Choroid plexus epithelial cell (primary cell): ENCODE measurements at regions not wholly inside any gene's neighbourhood (a gene's known extent, or its start where the extent isn't known, plus 50 kb on each side); places are given as distances from the start of the nearest gene placed in this dataset.
A peak's percentile ranks its signal among the peaks of the same experiment; 100 is the strongest.

Experiments
- DNase-seq: peaks from one replicate; pipeline ENCODE4 v3.0.0-alpha.2; 2010; ENCODE audit warnings: low read depth
- H3K4me3 ChIP-seq: 2 replicates; pipeline ENCODE4 v1.5.1; 2011; ENCODE audit warnings: low read depth, mild to moderate bottlenecking, control low read depth, low read length, moderate library complexity
- CTCF ChIP-seq: conservative IDR thresholded peaks from 2 replicates; pipeline ENCODE4 v1.5.1; 2011; ENCODE audit warnings: low read depth, mild to moderate bottlenecking, control low read depth, inconsistent platforms, low read length, moderate library complexity

GRCh38 chr1:221187174-221187573 lies 307.9 kb downstream of the HLX start:
- H3K4me3 ChIP-seq = no peak overlapping the region
- no peak for TF ChIP-seq CTCF
- no peak for DNase-seq

GRCh38 chr1:221188458-221188857 lies 309.2 kb downstream of the HLX start:
- TF ChIP-seq CTCF = no peak
- no peak for DNase-seq
- H3K4me3 ChIP-seq = no peak overlapping the region

- no peak for TF ChIP-seq CTCF
- DNase-seq = no peak
- no peak overlapping the region for H3K4me3 ChIP-seq
These were observed 311.0 kb downstream of the HLX start for GRCh38 chr1:221190249-221190648.

GRCh38 chr1:221192055-221192454 lies 312.8 kb downstream of the HLX start:
- no peak for DNase-seq
- TF ChIP-seq CTCF = no peak
- no peak overlapping the region for H3K4me3 ChIP-seq

GRCh38 chr1:221200464-221200863 lies 321.2 kb downstream of the HLX start:
- TF ChIP-seq CTCF = no peak
- DNase-seq = no peak
- no peak overlapping the region for H3K4me3 ChIP-seq

- no peak overlapping the region for H3K4me3 ChIP-seq
- TF ChIP-seq CTCF = no peak
- DNase-seq = no peak
These were observed 322.5 kb downstream of the HLX start for GRCh38 chr1:221201773-221202172.

GRCh38 chr1:221203224-221204054 lies 324.2 kb downstream of the HLX start:
- H3K4me3 ChIP-seq = no peak overlapping the region
- DNase-seq = peak; percentile 77
- TF ChIP-seq CTCF = peak; percentile 95
